Neural progenitor cell (in vitro differentiated cells): ENCODE measurements at regions not wholly inside any gene's neighbourhood (a gene's known extent, or its start where the extent isn't known, plus 50 kb on each side); places are given as distances from the start of the nearest gene placed in this dataset.

Experiments
- DNase-seq: peaks from one replicate; pipeline ENCODE4 v3.0.0-alpha.2; 2016; ENCODE audit warnings: low spot score
- H2AFZ ChIP-seq: fragments of 200-600 bp; sonication (generic); replicated peaks from 2 replicates; pipeline ENCODE4 v1.6.1; 2016; ENCODE audit warnings: antibody characterized with exemption
- H3F3A ChIP-seq: fragments of 200-600 bp; sonication (generic); 2 replicates; pipeline ENCODE4 v1.6.1; 2016; ENCODE audit warnings: antibody characterized with exemption, low read depth
- H3K27ac ChIP-seq: fragments of 200-600 bp; sonication (generic); 2 replicates; pipeline ENCODE4 v1.5.1; 2016; ENCODE audit warnings: mild to moderate bottlenecking
- H3K27me3 ChIP-seq: fragments of 200-600 bp; sonication (generic); 2 replicates; pipeline ENCODE4 v1.6.1; 2016; ENCODE audit warnings: mild to moderate bottlenecking, moderate library complexity
- H3K36me3 ChIP-seq: fragments of 200-600 bp; sonication (generic); 2 replicates; pipeline ENCODE4 v1.5.1; 2016
- H3K4me1 ChIP-seq: fragments of 200-600 bp; sonication (generic); 2 replicates; pipeline ENCODE4 v1.6.1; 2016; ENCODE audit warnings: mixed run types
- H3K4me2 ChIP-seq: fragments of 200-600 bp; sonication (generic); 2 replicates; pipeline ENCODE4 v1.6.1; 2016
- H3K4me3 ChIP-seq: fragments of 200-600 bp; sonication (generic); 2 replicates; pipeline ENCODE4 v1.5.1; 2016
- H3K79me2 ChIP-seq: fragments of 200-600 bp; sonication (generic); 2 replicates; pipeline ENCODE4 v1.6.1; 2016; ENCODE audit warnings: low read depth
- H3K9ac ChIP-seq: fragments of 200-600 bp; sonication (generic); 2 replicates; pipeline ENCODE4 v1.6.1; 2016
- H3K9me3 ChIP-seq: fragments of 200-600 bp; sonication (generic); 2 replicates; pipeline ENCODE4 v1.5.1; 2016; ENCODE audit warnings: low read depth
- H4K20me1 ChIP-seq: fragments of 200-600 bp; sonication (generic); 2 replicates; pipeline ENCODE4 v1.6.1; 2016; ENCODE audit warnings: low read depth
- H3K27ac Mint-ChIP-seq: 3 replicates; pipeline ENCODE4 v1.8.0; 2021; ENCODE audit warnings: mixed read lengths
- H3K27me3 Mint-ChIP-seq: 2 replicates; pipeline ENCODE4 v1.8.0; 2022; ENCODE audit warnings: low read depth, mild to moderate bottlenecking, inconsistent platforms, moderate library complexity, mixed read lengths; ENCODE audit not compliant: insufficient read depth
- H3K36me3 Mint-ChIP-seq: 3 replicates; pipeline ENCODE4 v1.8.0; 2021; ENCODE audit warnings: mixed read lengths
- H3K4me1 Mint-ChIP-seq: 3 replicates; pipeline ENCODE4 v1.8.0; 2021; ENCODE audit warnings: mixed read lengths
- H3K4me3 Mint-ChIP-seq: 3 replicates; pipeline ENCODE4 v1.8.0; 2021; ENCODE audit warnings: mild to moderate bottlenecking, moderate library complexity, mixed read lengths
- H3K9me3 Mint-ChIP-seq: 3 replicates; pipeline ENCODE4 v1.8.0; 2020; ENCODE audit warnings: mixed read lengths
- CTCF ChIP-seq: fragments of 200-600 bp; sonication (generic); IDR thresholded peaks from 2 replicates; pipeline ENCODE4 v1.5.1; 2017; ENCODE audit warnings: antibody characterized with exemption, mild to moderate bottlenecking
- EZH2 ChIP-seq: fragments of 200-600 bp; sonication (generic); IDR thresholded peaks from 2 replicates; pipeline ENCODE4 v1.6.1; 2017; ENCODE audit warnings: antibody characterized with exemption, mild to moderate bottlenecking, moderate library complexity
- EZH2phosphoT487 ChIP-seq: fragments of 200-600 bp; sonication (generic); IDR thresholded peaks from 2 replicates; pipeline ENCODE4 v1.6.1; 2017; ENCODE audit warnings: antibody characterized with exemption

- H3K9me3 ChIP-seq, result no peaks in the 10 kb centered on the region
- no peak overlapping the region for H3K4me3 ChIP-seq
- no peak overlapping the region for H3K4me2 ChIP-seq
- TF ChIP-seq CTCF (no peak), EZH2 (no peak), EZH2phosphoT487 (no peak)
- H4K20me1 ChIP-seq, result no peaks in the 10 kb centered on the region
- H3F3A ChIP-seq, result no peaks in the 10 kb centered on the region
- H3K27me3 Mint-ChIP-seq, result no peaks in the 10 kb centered on the region
- no peak overlapping the region for H3K4me3 Mint-ChIP-seq
- no peak overlapping the region for H3K27ac Mint-ChIP-seq
- DNase-seq, result no peak
- H3K27ac ChIP-seq, result no peak overlapping the region
- peaks cover 11% of the 10 kb centered on the region for H3K4me1 Mint-ChIP-seq
- no peaks in the 10 kb centered on the region for H3K27me3 ChIP-seq
- no peaks in the 10 kb centered on the region for H3K36me3 ChIP-seq
- no peaks in the 10 kb centered on the region for H3K36me3 Mint-ChIP-seq
- H3K4me1 ChIP-seq, result no peaks in the 10 kb centered on the region
- no peak overlapping the region for H3K9ac ChIP-seq
- H3K79me2 ChIP-seq, result no peaks in the 10 kb centered on the region
- H2AFZ ChIP-seq, result no peak overlapping the region
- no peaks in the 10 kb centered on the region for H3K9me3 Mint-ChIP-seq
Observed at GRCh38 chr2:184261331-184261730, 337.0 kb upstream of the ZNF804A start.

GRCh38 chr2:184261818-184262217, 336.5 kb upstream of the ZNF804A start:
- no peak overlapping the region for H3K4me3 Mint-ChIP-seq
- no peaks in the 10 kb centered on the region for H3K36me3 Mint-ChIP-seq

GRCh38 chr2:184268900-184269477, 329.3 kb upstream of the ZNF804A start:
- Histone ChIP-seq H2AFZ (no peak overlapping the region), H3K36me3 (no peaks in the 10 kb centered on the region), H3K27me3 (no peaks in the 10 kb centered on the region), H4K20me1 (no peaks in the 10 kb centered on the region), H3F3A (no peaks in the 10 kb centered on the region), H3K27ac (no peak overlapping the region), H3K79me2 (no peaks in the 10 kb centered on the region), H3K4me2 (no peak overlapping the region), H3K9ac (no peak overlapping the region), H3K4me1 (no peaks in the 10 kb centered on the region), H3K4me3 (no peak overlapping the region), H3K9me3 (no peaks in the 10 kb centered on the region)
- Mint-ChIP-seq H3K36me3 (no peaks in the 10 kb centered on the region), H3K27me3 (no peaks in the 10 kb centered on the region), H3K4me1 (peaks cover 8% of the 10 kb centered on the region), H3K4me3 (no peak overlapping the region), H3K9me3 (no peaks in the 10 kb centered on the region), H3K27ac (no peak overlapping the region)
- TF ChIP-seq EZH2, result no peak
- TF ChIP-seq CTCF, result no peak
- TF ChIP-seq EZH2phosphoT487, result no peak
- DNase-seq, result no peak

More at GRCh38 chr2:184261818-184262217, 336.5 kb upstream of the ZNF804A start:
- Histone ChIP-seq H3K4me1 (no peaks in the 10 kb centered on the region), H3K9ac (no peak overlapping the region), H3F3A (no peaks in the 10 kb centered on the region), H3K9me3 (no peaks in the 10 kb centered on the region), H2AFZ (no peak overlapping the region), H3K36me3 (no peaks in the 10 kb centered on the region), H3K27me3 (no peaks in the 10 kb centered on the region), H3K4me2 (no peak overlapping the region), H4K20me1 (no peaks in the 10 kb centered on the region), H3K4me3 (no peak overlapping the region), H3K27ac (no peak overlapping the region), H3K79me2 (no peaks in the 10 kb centered on the region)
- Mint-ChIP-seq H3K27me3 (no peaks in the 10 kb centered on the region), H3K4me1 (peaks cover 8% of the 10 kb centered on the region), H3K9me3 (no peaks in the 10 kb centered on the region), H3K27ac (no peak overlapping the region)
- DNase-seq, result no peak
- TF ChIP-seq EZH2phosphoT487 (no peak), EZH2 (no peak), CTCF (no peak)
